ENCODE measurements at regions not wholly inside any gene's neighbourhood (a gene's known extent, or its start where the extent isn't known, plus 50 kb on each side); places are given as distances from the start of the nearest gene placed in this dataset.

- Histone ChIP-seq H3K4me2 (ENCODE audit: low read length) (peak overlapping the region; percentile 93), H3K36me3 (ENCODE audit: insufficient read depth, low read length) (peaks cover 10% of the 10 kb centered on the region; the same call in 1 of the 2 replicates), H3K4me3 (ENCODE audit: low read depth, low read length, poor library complexity, severe bottlenecking) (peak overlapping the region; percentile 96)
Observed at GRCh38 chr9:110047232-110047954, 160.6 kb downstream of the C9orf152 start.

DNA sequence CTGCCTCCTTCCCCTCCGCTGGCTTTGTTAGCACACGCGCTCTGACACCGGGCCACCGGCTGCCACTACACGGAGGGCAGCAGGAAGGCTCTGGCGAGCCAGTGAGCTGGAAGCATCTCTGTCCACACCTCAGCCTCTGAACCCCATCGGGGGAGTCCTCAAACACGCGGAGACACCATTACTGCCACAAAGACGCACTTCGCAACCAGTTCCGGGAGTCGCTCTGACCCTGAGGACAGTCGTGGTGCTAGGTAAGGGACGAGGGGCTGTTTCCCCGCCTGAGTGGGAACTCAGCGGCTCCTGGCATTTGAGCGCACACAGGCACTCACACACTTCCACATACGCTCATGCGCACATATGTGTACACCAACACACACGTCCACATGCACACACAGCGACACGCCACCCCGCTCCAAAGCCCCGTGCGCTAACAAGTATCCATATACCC lies 160.0 kb downstream of the C9orf152 start:
- H3K79me2 ChIP-seq (ENCODE audit: insufficient read depth, low read length): peaks cover 44% of the 10 kb centered on the region
- H3K36me3 ChIP-seq (ENCODE audit: insufficient read depth, low read length): peaks cover 10% of the 10 kb centered on the region; the same call in 1 of the 2 replicates
- no peaks in the 10 kb centered on the region for H3K9me2 ChIP-seq (ENCODE audit: low read depth, low read length)
- H2AFZ ChIP-seq (ENCODE audit: low read length): no peak overlapping the region
- peak overlapping the region; percentile 93 for H3K4me2 ChIP-seq (ENCODE audit: low read length)
- H3K4me3 ChIP-seq (ENCODE audit: low read depth, low read length, poor library complexity, severe bottlenecking): peak overlapping the region; percentile 96
- H3K27me3 ChIP-seq (ENCODE audit: insufficient read depth, low read length): no peaks in the 10 kb centered on the region
- H3K4me1 ChIP-seq (ENCODE audit: insufficient read depth, low read length, severe bottlenecking): peaks cover 40% of the 10 kb centered on the region
- peak overlapping the region; percentile 81 for H3K9ac ChIP-seq (ENCODE audit: low read length)
- TF ChIP-seq EZH2 (IDR thresholded peaks at IDR 0.05; ENCODE audit: borderline replicate concordance, low read length): no peak
- no peak for TF ChIP-seq CTCF (IDR thresholded peaks at IDR 0.05; ENCODE audit: low read length)
- H4K20me1 ChIP-seq (ENCODE audit: insufficient read depth, low read length): no peaks in the 10 kb centered on the region
- H3F3A ChIP-seq (ENCODE audit: insufficient read depth, low read length): no peaks in the 10 kb centered on the region
- H3K9me3 ChIP-seq (ENCODE audit: low read length): no peaks in the 10 kb centered on the region
- peak overlapping the region; percentile 62 for H3K27ac ChIP-seq (ENCODE audit: low read depth, low read length, poor library complexity, severe bottlenecking)

More at GRCh38 chr9:110047232-110047954, 160.6 kb downstream of the C9orf152 start:
- H3K27ac ChIP-seq (ENCODE audit: low read depth, low read length, poor library complexity, severe bottlenecking): peak overlapping the region; percentile 62
- no peaks in the 10 kb centered on the region for H3K27me3 ChIP-seq (ENCODE audit: insufficient read depth, low read length)
- peaks cover 38% of the 10 kb centered on the region for H3K79me2 ChIP-seq (ENCODE audit: insufficient read depth, low read length)
- no peaks in the 10 kb centered on the region for H3K9me2 ChIP-seq (ENCODE audit: low read depth, low read length)
- no peaks in the 10 kb centered on the region for H4K20me1 ChIP-seq (ENCODE audit: insufficient read depth, low read length)
- TF ChIP-seq CTCF (IDR thresholded peaks at IDR 0.05; ENCODE audit: low read length) (no peak), EZH2 (IDR thresholded peaks at IDR 0.05; ENCODE audit: borderline replicate concordance, low read length) (no peak)
- H3F3A ChIP-seq (ENCODE audit: insufficient read depth, low read length): no peaks in the 10 kb centered on the region
- H3K9ac ChIP-seq (ENCODE audit: low read length): peak overlapping the region; percentile 81
- H2AFZ ChIP-seq (ENCODE audit: low read length): no peak overlapping the region
- H3K4me1 ChIP-seq (ENCODE audit: insufficient read depth, low read length, severe bottlenecking): peaks cover 34% of the 10 kb centered on the region
- H3K9me3 ChIP-seq (ENCODE audit: low read length): no peaks in the 10 kb centered on the region

GRCh38 chr9:110048403-110048975 lies 159.5 kb downstream of the C9orf152 start:
- H3K79me2 ChIP-seq (ENCODE audit: insufficient read depth, low read length): peaks cover 49% of the 10 kb centered on the region
- no peak overlapping the region for H2AFZ ChIP-seq (ENCODE audit: low read length)
- H3K36me3 ChIP-seq (ENCODE audit: insufficient read depth, low read length): peaks cover 10% of the 10 kb centered on the region; the same call in 1 of the 2 replicates
- peak overlapping the region; percentile 90 for H3K9ac ChIP-seq (ENCODE audit: low read length)
- no peaks in the 10 kb centered on the region for H3K27me3 ChIP-seq (ENCODE audit: insufficient read depth, low read length)
- H3K9me3 ChIP-seq (ENCODE audit: low read length): no peaks in the 10 kb centered on the region
- H3F3A ChIP-seq (ENCODE audit: insufficient read depth, low read length): no peaks in the 10 kb centered on the region
- peak overlapping the region; percentile 96 for H3K4me3 ChIP-seq (ENCODE audit: low read depth, low read length, poor library complexity, severe bottlenecking)
- no peak for TF ChIP-seq EZH2 (IDR thresholded peaks at IDR 0.05; ENCODE audit: borderline replicate concordance, low read length)
- TF ChIP-seq CTCF (IDR thresholded peaks at IDR 0.05; ENCODE audit: low read length): no peak
- no peaks in the 10 kb centered on the region for H4K20me1 ChIP-seq (ENCODE audit: insufficient read depth, low read length)
- H3K27ac ChIP-seq (ENCODE audit: low read depth, low read length, poor library complexity, severe bottlenecking): peak overlapping the region; percentile 74
- peaks cover 45% of the 10 kb centered on the region for H3K4me1 ChIP-seq (ENCODE audit: insufficient read depth, low read length, severe bottlenecking)
- no peaks in the 10 kb centered on the region for H3K9me2 ChIP-seq (ENCODE audit: low read depth, low read length)
- peak overlapping the region; percentile 93 for H3K4me2 ChIP-seq (ENCODE audit: low read length)
